ENCODE measurements at regions not wholly inside any gene's neighbourhood (a gene's known extent, or its start where the extent isn't known, plus 50 kb on each side); places are given as distances from the start of the nearest gene placed in this dataset.

DNA sequence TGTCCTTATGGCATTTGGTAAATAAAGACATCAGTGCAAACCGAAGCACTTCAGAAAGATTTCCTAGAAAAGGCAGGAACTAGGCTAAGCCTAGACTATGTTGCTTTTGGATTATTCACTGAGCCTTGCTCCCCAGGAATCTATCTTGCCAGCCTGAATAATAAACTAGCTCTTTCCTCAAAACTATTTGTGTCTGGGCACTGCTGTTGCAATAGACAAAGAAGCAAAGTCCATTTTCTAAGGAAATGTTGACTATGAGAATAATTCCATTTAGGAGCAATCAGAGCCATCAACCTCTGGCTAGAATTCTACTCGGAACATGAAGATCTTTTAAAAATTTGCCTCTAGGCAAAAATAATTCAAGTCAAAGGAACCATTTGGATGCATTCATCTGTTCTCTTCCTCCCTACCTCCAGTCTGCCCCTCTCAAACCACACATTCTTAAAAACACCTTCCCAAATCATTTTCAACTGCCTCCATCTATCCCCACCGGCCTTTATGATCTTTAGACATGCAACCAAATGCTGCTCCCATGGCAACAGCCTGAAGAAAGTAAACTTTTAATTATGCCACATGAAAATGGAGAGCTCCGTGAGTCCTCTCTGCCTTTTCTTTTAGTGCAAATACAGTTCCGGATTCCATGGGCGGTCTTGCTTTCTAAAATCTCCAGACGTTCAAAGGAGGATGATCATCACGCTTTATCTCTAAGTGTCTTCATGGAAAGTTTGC is 61.5 kb upstream of the FZD10 start:
- no peak for DNase-seq

DNA sequence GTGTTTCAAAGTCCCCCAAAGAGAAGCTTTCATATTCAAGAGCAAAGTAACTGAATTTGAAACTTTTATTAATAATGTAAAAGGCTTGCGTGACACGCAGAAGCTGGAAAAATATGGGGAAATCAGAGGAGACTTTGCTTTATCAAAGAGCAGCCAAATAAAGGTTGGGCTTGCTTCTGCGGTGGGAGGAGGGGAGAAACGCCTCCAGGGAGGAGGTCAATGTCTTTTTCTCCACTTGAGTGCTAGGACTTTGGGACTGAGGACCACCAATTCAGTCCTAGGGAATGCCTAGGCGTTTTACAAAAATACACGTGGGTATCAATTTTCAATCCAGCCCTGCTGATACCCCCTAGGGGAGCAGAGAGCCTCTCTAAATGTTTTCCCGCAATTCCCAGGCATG is 60.9 kb upstream of the FZD10 start:
- DNase-seq, result no peak

DNA sequence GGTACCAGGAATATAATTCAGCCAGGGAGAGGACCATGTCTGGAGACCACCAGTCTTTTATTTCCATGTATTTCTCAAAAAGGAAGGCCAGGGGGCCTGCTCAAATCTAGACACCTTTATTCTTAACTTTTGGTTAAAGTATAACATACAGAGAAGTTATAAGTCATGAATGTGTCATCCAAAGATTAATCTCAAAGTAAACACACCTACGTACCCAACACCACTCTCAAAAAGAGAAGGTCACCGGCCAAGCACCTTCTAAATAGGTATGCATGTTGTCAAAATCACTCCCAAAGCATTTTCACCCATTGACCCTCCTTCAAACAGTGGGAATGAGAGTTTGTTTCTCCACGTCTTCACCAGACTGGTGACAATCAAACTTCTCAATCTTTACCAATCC is 60.0 kb upstream of the FZD10 start:
- no peak for DNase-seq

DNA sequence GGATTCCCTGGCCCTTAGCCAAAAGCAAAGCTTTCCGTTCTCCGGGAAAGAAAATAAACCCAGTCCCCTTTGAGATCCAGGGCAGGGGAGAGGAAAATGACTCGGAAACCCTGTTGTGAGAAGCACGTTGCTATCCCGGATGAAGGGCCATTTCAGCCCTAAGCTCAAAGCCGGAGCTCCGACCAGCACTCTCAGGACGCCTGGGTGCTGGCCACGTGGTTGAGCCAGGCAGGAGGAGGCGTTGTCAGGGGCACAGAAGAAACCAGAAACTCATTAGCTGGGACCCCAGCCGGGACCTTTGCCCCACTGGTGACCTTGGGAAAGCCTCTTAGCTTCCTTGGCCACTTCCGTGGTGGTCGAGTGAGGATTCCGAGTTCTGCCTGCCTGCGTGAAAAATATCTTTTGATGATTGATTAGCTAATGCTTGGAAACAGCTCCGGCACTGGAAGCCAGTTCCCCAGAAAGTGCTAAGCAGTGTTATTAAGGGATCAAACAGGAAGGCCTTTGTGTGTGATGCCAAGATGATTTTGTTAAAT is 57.6 kb upstream of the FZD10 start:
- peak in 5 of 56 donors; percentile 2 to 37 (median 15) for DNase-seq

DNA sequence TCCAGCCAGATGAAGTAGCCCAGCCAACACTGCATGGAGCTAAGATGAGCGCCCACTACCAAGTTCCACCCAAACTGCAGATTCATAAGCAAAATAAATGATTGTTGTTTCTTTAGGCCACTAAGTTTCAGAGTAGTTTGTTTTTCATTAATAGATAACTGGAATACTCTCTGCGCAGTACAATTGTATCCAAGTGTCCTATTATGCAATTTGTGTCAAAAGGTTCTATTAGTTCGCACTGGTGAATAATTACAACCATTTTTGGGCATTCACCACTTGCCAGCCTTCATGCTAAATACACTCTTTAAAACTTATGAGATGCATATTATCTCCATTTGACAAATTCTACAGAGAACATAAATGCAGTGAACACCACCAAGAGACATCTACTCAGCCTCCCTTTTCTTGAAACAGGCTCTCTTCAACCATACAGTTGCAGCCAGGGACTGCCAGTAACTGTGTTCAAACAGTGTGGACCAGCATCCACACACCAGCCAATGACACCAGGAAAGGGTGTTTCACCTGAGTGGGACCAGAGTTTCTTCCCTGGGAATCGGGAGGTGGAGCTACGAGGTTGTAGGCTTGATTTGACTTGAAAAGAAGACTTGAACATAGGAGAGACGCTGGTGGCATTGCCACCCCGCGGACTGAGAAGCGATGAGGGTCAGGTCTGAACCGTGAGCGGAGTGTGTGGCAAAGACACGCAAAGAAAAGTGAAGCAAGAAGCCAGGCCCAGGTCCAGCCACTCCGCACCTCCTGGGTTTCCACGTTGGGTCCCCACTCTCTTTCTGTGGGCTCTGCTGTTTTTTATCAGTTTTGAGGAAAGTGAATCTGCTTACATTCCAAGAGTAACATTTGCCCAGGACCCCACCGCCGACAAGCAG is 53.0 kb upstream of the FZD10 start:
- no peak for DNase-seq

- no peak for DNase-seq
Observed at GRCh38 chr12:130110914-130111313, 51.4 kb upstream of the FZD10 start.

GRCh38 chr12:130111965-130112496 is 50.2 kb upstream of the FZD10 start:
- DNase-seq, result no peak

Data from nucleus accumbens (tissue), 56 donors.